Activated CD4-positive, alpha-beta T cell treated with anti-CD3 and anti-CD28 coated beads, Interleukin-2, amount 10 ng/mL, durations not matched to agents 24 days and 14 days (primary cell): ENCODE measurements at regions not wholly inside any gene's neighbourhood (a gene's known extent, or its start where the extent isn't known, plus 50 kb on each side); places are given as distances from the start of the nearest gene placed in this dataset.

Source experiments
- DNase-seq: peaks from one replicate; pipeline ENCODE4 v3.0.0; 2022
- H3K27ac Mint-ChIP-seq: one replicate; pipeline ENCODE4 v1.8.0; 2022; ENCODE audit warnings: mild to moderate bottlenecking, mixed read lengths
- H3K27me3 Mint-ChIP-seq: one replicate; pipeline ENCODE4 v1.8.0; 2022; ENCODE audit warnings: mixed read lengths
- H3K36me3 Mint-ChIP-seq: one replicate; pipeline ENCODE4 v1.8.0; 2022; ENCODE audit warnings: low read depth, mild to moderate bottlenecking, mixed read lengths
- H3K4me1 Mint-ChIP-seq: one replicate; pipeline ENCODE4 v1.8.0; 2021; ENCODE audit warnings: mixed read lengths
- H3K4me3 Mint-ChIP-seq: one replicate; pipeline ENCODE4 v1.8.0; 2022; ENCODE audit warnings: mild to moderate bottlenecking, moderate library complexity, mixed read lengths
- H3K9me3 Mint-ChIP-seq: one replicate; pipeline ENCODE4 v1.8.0; 2021; ENCODE audit warnings: mixed read lengths
- intact Hi-C: fragments of 100-400 bp; cut with micrococcal nuclease; formaldehyde crosslinking; loops from one replicate; pipeline ENCODE4 v1.15.1; 2023

- H3K27me3 Mint-ChIP-seq, result no peaks in the 10 kb centered on the region
- no peaks in the 10 kb centered on the region for H3K36me3 Mint-ChIP-seq
- no peak for DNase-seq
- peaks cover 7% of the 10 kb centered on the region for H3K9me3 Mint-ChIP-seq
- H3K4me1 Mint-ChIP-seq, result no peaks in the 10 kb centered on the region
- H3K4me3 Mint-ChIP-seq, result no peak overlapping the region
- no peak overlapping the region for H3K27ac Mint-ChIP-seq
- intact Hi-C loops, result no loop called here
These were observed 220.9 kb upstream of the LRFN5 start for GRCh38 chr14:41385797-41386196.

DNA sequence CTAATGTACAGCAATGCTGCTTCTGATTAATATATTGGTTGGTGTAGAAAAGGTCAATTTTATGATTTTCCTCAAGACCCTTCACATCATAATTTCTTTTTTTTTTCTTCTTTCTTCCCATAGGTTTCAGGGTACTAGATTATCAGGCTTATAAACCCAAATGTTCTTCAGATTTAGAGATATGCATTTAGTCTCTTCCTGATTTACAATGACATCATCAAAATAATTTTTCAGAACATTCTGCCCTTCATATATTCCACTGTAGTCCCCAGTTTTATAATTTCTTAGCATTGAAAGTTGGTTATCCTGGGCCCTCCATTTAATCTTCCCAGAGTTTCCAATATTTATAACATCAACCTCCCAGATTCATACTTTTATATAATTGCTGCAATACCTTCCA lies 226.7 kb upstream of the LRFN5 start:
- Mint-ChIP-seq H3K4me3 (no peak overlapping the region), H3K36me3 (no peaks in the 10 kb centered on the region), H3K9me3 (peaks cover 3% of the 10 kb centered on the region), H3K27ac (no peak overlapping the region), H3K27me3 (no peaks in the 10 kb centered on the region), H3K4me1 (no peaks in the 10 kb centered on the region)
- no peak for DNase-seq
- intact Hi-C loops, result no loop called here

GRCh38 chr14:41378526-41378925 lies 228.2 kb upstream of the LRFN5 start:
- Mint-ChIP-seq H3K9me3 (peaks cover 6% of the 10 kb centered on the region), H3K4me3 (no peak overlapping the region), H3K27me3 (no peaks in the 10 kb centered on the region), H3K4me1 (no peaks in the 10 kb centered on the region), H3K27ac (no peak overlapping the region), H3K36me3 (no peaks in the 10 kb centered on the region)
- DNase-seq, result no peak
- intact Hi-C loops, result no loop called here

GRCh38 chr14:41377932-41378331 lies 228.7 kb upstream of the LRFN5 start:
- Mint-ChIP-seq H3K36me3 (no peaks in the 10 kb centered on the region), H3K4me3 (no peak overlapping the region), H3K4me1 (no peaks in the 10 kb centered on the region), H3K27me3 (no peaks in the 10 kb centered on the region), H3K9me3 (peaks cover 6% of the 10 kb centered on the region), H3K27ac (no peak overlapping the region)
- DNase-seq, result no peak
- intact Hi-C loops, result no loop called here

DNA sequence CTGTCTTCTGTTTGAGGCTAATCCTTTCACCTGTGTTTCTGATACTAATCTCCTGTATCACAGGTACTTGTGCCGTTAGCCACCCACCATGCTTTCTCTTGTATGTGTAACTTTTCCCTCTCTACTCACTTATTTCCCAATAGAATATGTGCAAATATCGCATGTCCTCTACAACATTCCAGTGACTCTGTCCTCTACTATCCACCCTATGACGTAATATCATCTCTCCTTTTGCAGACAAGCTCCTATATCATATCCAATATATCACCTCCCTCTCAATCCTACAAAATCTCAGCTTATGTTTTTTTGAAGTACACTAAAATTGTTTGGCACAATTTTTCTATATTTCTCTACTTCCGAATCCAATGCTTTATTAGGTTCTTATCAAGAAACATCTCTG lies 232.6 kb upstream of the LRFN5 start:
- Mint-ChIP-seq H3K27ac (no peak overlapping the region), H3K36me3 (no peaks in the 10 kb centered on the region), H3K27me3 (no peaks in the 10 kb centered on the region), H3K4me1 (no peaks in the 10 kb centered on the region), H3K4me3 (no peak overlapping the region), H3K9me3 (peaks cover 6% of the 10 kb centered on the region)
- intact Hi-C loops, result no loop called here
- DNase-seq, result no peak

DNA sequence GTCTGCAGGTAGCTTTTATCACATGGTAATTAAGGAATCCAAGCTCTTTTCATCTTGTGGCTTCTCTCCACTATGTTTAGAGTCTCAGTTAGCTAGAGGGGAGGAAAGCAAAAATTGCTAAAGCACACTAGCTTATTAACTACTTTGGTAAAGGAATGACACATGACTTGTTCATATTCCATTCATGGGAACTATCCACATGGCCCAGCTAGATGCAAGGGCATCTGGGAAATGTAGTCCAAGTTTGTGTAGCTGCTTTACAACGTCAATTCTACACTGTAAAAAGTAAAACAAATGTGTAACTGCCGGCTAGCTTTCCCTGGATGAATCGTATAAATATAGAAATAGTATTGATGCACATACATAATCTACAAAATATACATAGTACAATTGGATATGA lies 244.5 kb upstream of the LRFN5 start:
- Mint-ChIP-seq H3K36me3 (no peaks in the 10 kb centered on the region), H3K27ac (no peak overlapping the region), H3K4me3 (no peak overlapping the region), H3K4me1 (no peaks in the 10 kb centered on the region), H3K27me3 (no peaks in the 10 kb centered on the region), H3K9me3 (no peaks in the 10 kb centered on the region)
- intact Hi-C loops, result no loop called here
- no peak for DNase-seq

GRCh38 chr14:41360126-41360525 lies 246.6 kb upstream of the LRFN5 start:
- H3K36me3 Mint-ChIP-seq, result no peaks in the 10 kb centered on the region
- intact Hi-C loops, result no loop called here
- no peaks in the 10 kb centered on the region for H3K4me1 Mint-ChIP-seq
- no peaks in the 10 kb centered on the region for H3K9me3 Mint-ChIP-seq
- H3K27ac Mint-ChIP-seq, result no peak overlapping the region
- no peaks in the 10 kb centered on the region for H3K27me3 Mint-ChIP-seq
- H3K4me3 Mint-ChIP-seq, result no peak overlapping the region
- DNase-seq, result no peak

DNA sequence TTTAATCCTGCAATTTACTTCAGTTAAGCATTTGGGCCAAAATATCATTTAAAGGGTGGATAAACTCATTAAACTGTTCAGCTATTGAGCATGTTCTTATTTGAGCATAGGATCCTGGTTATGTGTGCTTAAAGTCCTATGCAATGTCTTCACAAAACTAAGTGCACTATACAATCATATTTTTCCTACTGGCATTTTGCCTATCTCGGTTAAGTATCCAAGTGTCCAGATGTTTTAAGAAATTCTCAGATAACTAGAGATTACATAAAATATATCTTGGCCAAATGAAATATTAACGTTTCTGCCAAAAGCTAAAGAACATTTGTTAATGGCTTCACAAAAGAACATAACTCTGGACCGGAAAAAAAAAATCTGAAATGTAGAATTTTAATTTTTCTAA lies 250.8 kb upstream of the LRFN5 start:
- H3K36me3 Mint-ChIP-seq, result no peaks in the 10 kb centered on the region
- DNase-seq, result no peak
- H3K27me3 Mint-ChIP-seq, result no peaks in the 10 kb centered on the region
- no peaks in the 10 kb centered on the region for H3K4me1 Mint-ChIP-seq
- H3K9me3 Mint-ChIP-seq, result no peaks in the 10 kb centered on the region
- no peak overlapping the region for H3K27ac Mint-ChIP-seq
- intact Hi-C loops, result no loop called here
- H3K4me3 Mint-ChIP-seq, result no peak overlapping the region

DNA sequence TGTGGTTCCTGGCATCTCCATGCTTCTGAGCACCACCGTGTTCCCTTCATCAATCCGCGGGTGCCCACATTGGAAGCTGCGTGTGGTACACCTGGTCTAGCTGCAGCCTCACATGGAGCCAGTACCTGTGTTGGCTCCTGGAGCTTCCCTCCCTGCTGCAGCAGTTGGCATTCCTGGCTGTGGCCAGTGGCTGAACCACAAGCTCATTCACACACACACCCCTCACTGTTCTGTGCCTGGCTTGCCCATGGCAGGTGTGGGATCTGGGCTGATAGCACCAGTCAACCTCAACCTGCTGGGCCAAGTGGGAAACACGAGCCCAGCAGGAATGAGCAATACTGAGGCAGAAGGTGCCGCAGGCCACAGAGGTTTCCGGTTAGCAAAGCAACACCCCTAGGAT lies 256.2 kb upstream of the LRFN5 start:
- Mint-ChIP-seq H3K27me3 (no peaks in the 10 kb centered on the region), H3K36me3 (no peaks in the 10 kb centered on the region), H3K9me3 (no peaks in the 10 kb centered on the region), H3K27ac (no peak overlapping the region), H3K4me3 (no peak overlapping the region), H3K4me1 (no peaks in the 10 kb centered on the region)
- DNase-seq, result no peak
- intact Hi-C loops, result no loop called here

DNA sequence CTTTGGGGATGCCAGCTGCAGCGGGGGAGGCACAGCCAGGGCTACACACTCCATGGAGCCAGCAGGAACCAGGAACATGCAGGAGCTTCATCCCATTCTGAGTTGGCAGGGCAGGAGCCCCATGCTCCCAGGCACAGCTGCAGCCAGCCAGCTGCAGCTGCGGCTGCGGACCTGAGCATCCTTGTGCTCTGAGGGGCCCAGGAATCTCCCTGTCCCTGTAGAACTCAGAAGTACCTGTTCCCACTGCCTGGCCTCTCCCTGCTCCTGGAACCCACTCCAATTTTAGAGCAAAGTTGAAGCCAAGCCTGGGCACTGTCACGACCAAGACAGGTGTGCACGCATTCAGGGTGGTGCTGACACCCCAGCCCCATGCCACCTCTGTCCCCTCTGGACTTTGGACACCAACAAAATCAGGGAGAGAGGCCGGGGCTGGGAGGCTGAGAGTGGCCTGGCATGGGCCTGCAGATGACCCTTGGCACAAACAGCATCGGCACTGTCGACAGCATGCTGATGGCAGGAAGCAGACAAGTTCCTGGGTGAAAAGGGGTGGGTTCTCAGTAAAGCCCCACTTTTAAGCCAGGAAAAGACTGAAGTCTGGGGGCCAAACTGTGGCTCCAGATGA lies 257.3 kb upstream of the LRFN5 start:
- H3K27me3 Mint-ChIP-seq, result no peaks in the 10 kb centered on the region
- intact Hi-C loops, result no loop called here
- H3K27ac Mint-ChIP-seq, result no peak overlapping the region
- no peak overlapping the region for H3K4me3 Mint-ChIP-seq
- H3K9me3 Mint-ChIP-seq, result no peaks in the 10 kb centered on the region
- H3K4me1 Mint-ChIP-seq, result no peaks in the 10 kb centered on the region
- no peak for DNase-seq
- no peaks in the 10 kb centered on the region for H3K36me3 Mint-ChIP-seq

DNA sequence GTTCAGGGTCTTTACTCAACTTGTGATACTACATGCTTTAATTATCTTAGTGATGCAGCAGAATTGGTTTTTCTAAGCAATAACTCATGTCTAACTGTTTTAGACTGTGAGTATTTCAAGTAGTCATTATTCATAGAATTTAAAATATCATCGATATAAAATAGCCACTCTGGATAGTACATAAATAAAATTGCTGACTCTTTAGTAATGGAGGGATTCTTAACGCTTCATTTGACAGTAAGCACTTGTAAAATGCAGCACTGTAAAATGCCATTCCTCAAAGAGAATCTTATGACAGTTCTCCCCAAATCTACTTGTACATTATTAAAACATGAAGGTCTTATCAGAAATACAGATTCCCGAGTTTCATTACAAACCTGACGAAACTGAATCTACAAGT lies 262.8 kb upstream of the LRFN5 start:
- no peaks in the 10 kb centered on the region for H3K27me3 Mint-ChIP-seq
- DNase-seq, result no peak
- H3K9me3 Mint-ChIP-seq, result peaks cover 3% of the 10 kb centered on the region
- H3K4me1 Mint-ChIP-seq, result no peaks in the 10 kb centered on the region
- no peak overlapping the region for H3K4me3 Mint-ChIP-seq
- H3K36me3 Mint-ChIP-seq, result no peaks in the 10 kb centered on the region
- intact Hi-C loops, result no loop called here
- no peak overlapping the region for H3K27ac Mint-ChIP-seq

- H3K27me3 Mint-ChIP-seq, result no peaks in the 10 kb centered on the region
- H3K27ac Mint-ChIP-seq, result no peak overlapping the region
- no peaks in the 10 kb centered on the region for H3K36me3 Mint-ChIP-seq
- intact Hi-C loops, result no loop called here
- H3K4me1 Mint-ChIP-seq, result no peaks in the 10 kb centered on the region
- no peak for DNase-seq
- H3K4me3 Mint-ChIP-seq, result no peak overlapping the region
- no peaks in the 10 kb centered on the region for H3K9me3 Mint-ChIP-seq
These were observed 293.5 kb upstream of the LRFN5 start for GRCh38 chr14:41313196-41313595.

GRCh38 chr14:41303506-41303905 lies 303.2 kb upstream of the LRFN5 start:
- no peak for DNase-seq
- no peaks in the 10 kb centered on the region for H3K4me1 Mint-ChIP-seq
- intact Hi-C loops, result no loop called here
- H3K9me3 Mint-ChIP-seq, result no peaks in the 10 kb centered on the region
- H3K36me3 Mint-ChIP-seq, result no peaks in the 10 kb centered on the region
- H3K27me3 Mint-ChIP-seq, result no peaks in the 10 kb centered on the region
- H3K27ac Mint-ChIP-seq, result no peak overlapping the region
- H3K4me3 Mint-ChIP-seq, result no peak overlapping the region

DNA sequence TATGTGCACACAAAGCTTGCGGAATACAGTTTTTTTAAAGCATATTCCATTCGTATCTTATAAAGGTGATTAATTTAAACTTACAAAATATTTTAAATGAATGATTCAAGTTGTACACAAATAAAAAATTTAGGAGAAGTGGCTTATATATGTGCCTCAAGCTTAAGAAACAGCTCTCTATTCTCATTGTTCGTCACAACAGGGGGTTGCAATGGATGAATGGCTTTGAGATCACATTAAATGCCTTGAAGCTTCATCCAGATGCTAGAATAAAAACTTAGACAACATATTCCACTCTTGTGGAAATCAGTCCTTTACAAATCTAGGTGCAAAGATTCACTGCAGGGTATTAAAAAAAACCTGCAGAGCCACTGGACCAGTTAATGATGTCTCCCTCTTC lies 303.9 kb upstream of the LRFN5 start:
- Mint-ChIP-seq H3K27ac (no peak overlapping the region), H3K9me3 (no peaks in the 10 kb centered on the region), H3K36me3 (no peaks in the 10 kb centered on the region), H3K4me3 (no peak overlapping the region), H3K4me1 (no peaks in the 10 kb centered on the region), H3K27me3 (no peaks in the 10 kb centered on the region)
- intact Hi-C loops, result no loop called here
- DNase-seq, result no peak

GRCh38 chr14:41299924-41300323 lies 306.8 kb upstream of the LRFN5 start:
- H3K4me1 Mint-ChIP-seq, result no peaks in the 10 kb centered on the region
- H3K9me3 Mint-ChIP-seq, result no peaks in the 10 kb centered on the region
- DNase-seq, result no peak
- H3K4me3 Mint-ChIP-seq, result no peak overlapping the region
- H3K27ac Mint-ChIP-seq, result no peak overlapping the region
- no peaks in the 10 kb centered on the region for H3K36me3 Mint-ChIP-seq
- intact Hi-C loops, result no loop called here
- no peaks in the 10 kb centered on the region for H3K27me3 Mint-ChIP-seq
